ENCODE measurements at regions not wholly inside any gene's neighbourhood (a gene's known extent, or its start where the extent isn't known, plus 50 kb on each side); places are given as distances from the start of the nearest gene placed in this dataset.

- DNase-seq: no peak
Observed at GRCh38 chr2:43084699-43085091, 141.7 kb downstream of the ZFP36L2 start.

DNA sequence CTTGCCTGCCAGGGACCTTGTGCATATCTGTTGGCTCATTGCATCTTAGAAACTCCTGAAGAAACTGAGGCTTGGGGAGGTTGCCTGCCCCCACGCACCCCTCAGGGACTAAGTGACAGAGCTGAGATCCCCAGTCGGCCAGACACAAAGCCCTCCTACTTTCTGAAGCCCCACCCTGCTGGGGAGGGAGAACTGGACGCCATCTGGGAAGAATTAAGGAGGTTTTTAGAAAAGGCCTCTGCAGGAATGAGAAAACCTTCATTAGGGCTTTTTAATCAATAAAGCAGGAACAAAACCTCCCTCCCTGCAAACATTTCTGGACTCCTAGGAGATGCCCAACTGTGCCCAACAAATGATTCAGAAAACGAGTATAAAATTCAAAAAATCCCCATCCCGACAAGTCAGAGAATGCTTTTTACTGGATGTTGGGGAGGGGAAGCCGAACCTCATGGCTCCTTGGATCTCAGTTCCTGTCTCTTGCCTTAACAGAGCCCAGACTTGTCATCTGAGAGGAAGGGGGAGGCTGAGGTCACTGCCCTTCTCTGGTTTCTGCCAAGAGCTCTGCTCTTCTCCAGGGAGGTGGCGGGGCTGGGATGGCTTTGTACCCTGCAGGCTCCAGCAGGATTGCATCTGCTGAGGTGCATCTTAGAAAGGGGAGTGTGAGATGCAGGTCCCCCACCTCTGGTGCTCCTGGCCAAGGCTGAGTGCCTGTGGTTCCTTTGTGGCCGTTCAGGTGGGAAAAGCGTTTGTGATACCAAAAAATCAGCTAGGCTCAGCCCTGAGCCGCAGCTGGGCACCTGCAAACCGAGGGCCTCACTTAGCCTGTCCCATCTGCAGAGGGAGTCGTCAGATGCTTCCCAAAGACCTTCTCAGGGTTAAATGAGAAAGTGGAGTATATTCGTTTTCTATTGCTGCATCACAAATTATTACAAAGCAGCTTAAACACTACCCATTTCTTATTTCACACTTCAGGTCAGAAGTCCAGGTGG is 142.4 kb downstream of the ZFP36L2 start:
- no peak for DNase-seq

- DNase-seq: no peak
Observed at GRCh38 chr2:43082903-43083677, 143.3 kb downstream of the ZFP36L2 start.

DNA sequence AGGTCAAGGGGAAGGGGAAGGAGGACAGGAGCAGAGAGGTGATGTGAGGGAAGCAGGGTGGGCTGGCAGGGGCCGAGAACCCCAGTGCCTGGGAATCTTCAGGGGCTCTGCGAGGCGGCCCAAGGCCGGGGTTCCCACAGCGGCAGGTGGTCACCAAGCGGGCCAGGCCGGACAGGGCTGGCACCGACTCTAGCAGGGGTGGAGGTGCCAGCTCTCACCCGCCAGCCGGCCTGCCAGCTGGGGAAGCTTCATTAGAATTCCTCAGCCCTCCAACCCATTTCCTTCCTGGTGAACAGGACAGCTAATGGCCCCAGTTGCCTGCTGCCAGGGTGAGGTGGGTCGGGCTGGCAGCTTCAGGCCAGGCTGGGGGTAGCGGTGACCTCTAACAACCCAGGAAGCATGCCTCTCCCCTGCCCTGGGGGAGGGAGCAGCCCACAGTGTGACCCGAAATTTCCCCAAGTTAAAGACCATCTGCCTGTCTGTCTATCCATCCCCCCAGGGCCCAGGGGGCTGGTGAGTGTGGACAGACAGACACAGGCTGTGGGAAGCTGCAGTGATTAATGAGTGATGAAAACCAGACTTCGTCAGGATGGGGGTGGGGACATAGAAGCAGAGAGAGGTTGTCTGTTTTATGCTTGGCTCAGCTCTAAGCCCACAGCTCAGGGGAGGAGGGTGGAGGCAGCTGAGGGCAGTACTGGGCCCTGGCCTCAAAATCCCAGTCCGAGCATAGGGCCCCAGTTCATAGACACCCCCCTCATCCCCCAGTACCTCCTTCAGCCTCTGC is 144.1 kb downstream of the ZFP36L2 start:
- DNase-seq: no peak

- no peak for DNase-seq
Observed at GRCh38 chr2:43081131-43081765, 145.2 kb downstream of the ZFP36L2 start.

DNA sequence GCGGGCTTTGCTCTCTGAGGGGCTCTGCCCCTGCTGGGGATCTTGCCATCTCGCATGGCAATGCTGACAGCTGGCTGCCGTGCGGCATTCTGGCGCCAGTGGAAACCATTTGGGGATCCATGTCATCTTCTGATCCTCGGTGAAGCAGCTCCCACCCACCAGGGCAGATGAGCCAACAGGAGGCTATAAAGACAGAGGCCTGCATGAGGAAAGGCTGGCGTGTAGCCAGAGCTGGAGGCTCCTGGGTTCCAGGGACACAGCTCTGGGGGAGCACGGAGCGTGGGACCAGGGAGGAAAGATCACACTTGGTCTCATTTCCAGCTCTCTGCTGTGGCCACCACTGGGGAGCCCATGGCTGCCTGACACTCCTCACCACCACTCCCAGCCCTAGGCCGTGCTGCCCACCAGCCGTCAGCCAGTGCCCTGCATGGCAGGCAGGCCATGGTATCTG is 145.8 kb downstream of the ZFP36L2 start:
- DNase-seq: no peak

DNA sequence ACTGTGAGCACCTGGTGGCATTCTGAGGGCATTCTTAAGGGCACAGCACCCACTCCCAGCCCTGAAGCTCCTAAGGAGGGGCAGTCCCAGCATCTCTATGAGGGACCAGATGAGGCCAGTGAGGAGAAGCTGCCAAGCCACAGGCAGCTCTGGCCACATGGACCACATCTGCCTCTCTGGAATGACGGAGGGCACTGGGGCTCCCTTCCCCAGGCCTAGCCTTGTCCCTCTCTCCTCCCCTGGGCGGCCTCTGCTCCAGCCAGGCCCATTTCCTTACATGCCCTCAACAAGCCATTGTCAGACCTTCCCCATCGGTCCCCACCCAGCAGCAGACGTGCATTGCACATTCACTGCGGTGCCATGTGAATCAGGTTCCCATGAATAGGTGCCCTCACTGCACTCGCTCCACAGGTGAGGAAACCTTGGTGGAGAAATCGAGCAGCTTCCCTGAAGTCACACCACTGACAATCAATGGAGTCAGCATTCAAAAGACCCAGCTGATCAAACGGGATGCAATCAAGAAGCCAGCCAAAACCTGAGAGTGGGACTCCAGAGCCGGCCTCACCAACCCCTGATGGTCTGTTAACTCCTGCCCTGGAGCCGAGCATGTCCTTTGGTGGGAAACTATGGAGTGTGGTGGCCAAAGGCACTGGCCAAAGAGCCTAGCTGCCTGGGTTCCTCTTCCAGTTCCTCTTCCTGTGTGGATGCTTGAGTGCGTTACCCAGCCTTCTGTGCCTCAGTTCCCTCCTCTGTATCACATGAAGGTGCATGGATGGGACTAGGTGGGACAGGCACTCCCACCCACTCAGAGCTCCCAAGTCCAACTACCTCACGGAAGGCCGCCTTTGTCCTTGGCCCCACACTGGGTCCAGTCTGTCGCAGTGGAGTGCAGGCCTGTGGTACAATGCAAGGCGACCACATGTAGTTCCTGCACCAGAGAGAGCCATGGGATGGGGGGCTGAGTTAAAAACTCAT is 147.3 kb downstream of the ZFP36L2 start:
- no peak for DNase-seq

DNA sequence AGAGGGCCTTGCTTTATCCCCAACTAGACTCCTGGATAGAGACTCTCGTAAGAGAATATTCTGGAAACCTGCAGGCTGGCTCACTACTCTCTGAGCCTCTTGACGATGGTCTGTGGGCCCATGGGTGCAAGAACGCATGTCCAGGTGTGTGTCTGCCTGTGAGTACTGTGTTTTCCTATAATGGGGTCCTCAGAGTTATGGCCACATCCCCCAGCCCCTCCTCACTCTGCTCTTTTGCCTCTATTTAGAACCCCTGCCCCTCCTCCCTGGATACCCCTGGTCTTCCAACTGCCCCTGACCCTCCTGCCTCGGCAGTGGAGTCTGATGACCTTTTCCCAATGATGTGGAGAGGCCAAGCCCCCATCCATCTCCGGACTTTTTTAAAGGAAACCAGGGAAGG is 148.1 kb downstream of the ZFP36L2 start:
- DNase-seq: no peak

DNA sequence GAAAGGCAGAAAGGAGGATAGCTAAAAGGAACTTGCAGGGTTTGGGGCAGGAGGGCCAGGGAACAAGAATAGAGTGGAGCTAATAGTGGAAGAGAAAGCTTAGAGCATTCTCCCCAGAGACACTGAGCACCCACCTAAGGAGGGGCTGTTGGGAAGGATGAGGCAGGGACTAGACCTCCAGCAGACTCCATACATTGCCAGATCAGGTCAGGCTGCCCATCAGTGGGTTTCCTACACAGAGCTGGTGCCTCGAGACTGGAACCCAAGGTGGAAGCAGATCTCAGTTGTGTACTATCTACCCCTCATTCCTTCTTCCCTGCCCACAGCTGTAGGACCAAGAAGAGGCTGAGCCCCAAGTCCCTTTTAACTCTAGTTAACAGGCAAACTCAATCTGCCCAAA is 148.5 kb downstream of the ZFP36L2 start:
- no peak for DNase-seq

- no peak for DNase-seq
Observed at GRCh38 chr2:43076676-43077075, 149.7 kb downstream of the ZFP36L2 start.

GRCh38 chr2:43075811-43076585 is 150.4 kb downstream of the ZFP36L2 start:
- no peak for DNase-seq

DNA sequence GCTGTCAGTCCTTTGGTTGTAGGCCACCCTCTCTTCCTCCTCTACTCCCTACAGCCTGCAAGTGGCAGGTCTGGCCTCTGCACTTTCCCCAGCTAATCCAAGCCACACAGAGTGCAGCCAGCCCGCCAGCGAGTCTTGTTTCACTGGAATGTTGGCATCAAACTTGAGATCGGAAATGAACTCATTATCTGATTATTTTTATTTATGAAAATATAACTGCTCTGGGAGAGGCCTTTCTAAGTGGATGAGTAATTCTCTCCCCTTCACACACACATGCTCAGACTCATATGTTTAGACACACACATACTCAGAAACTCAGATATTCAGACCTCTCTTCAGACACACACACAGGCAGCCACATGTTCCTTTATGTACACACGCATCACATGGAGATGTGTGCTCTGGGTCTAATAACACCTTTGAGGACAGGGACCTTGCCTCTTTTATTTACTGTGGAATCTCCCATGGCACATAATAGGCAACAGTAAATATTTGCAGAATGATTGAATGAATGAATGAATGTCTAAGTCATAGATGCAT is 151.3 kb downstream of the ZFP36L2 start:
- peak; percentile 69 to 89 for DNase-seq

DNA sequence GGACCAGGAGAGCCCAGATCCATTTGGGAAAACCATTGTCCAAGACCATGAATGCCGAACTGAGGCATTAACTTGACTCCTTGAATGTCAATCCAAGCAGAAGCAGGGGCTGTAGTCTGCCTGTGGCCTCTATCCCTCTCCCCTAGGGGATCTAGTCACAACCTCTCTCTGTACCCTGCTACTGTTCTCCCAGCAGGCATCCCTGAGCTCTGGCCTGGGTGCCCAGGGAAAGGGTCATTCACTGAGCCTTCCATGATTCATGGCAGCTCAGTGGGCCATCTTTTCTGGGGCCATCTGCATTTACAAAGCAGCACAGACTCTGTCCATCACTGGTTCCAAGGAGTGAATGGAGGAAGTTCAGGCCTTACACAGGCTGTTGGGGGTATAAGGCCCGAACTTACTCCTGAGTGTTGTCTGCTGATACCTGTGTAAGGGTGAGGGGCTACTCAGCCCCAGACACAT is 151.8 kb downstream of the ZFP36L2 start:
- no peak for DNase-seq

- no peak for DNase-seq
Observed at GRCh38 chr2:43074052-43074451, 152.4 kb downstream of the ZFP36L2 start.

DNA sequence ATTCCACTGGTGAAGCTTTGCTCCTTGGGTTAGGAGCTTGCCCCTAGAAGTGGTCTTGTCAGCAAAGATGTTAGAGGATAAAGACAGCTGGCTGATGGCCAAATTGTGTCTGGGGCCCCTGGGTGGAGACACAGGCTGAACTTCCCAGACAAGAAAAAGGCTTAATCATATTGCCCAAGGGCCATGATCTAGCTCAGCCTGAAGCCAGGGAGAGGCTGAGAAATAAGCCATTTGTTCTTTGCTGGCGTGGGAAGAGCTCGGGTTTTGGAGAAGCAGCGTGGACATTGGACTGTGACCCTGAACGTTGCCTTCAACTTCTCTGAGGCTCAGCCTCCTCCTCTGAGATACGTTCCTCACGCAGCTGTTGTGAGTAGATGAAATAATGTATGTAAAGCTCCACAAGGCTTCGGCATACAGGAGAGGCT is 153.0 kb downstream of the ZFP36L2 start:
- no peak for DNase-seq

DNA sequence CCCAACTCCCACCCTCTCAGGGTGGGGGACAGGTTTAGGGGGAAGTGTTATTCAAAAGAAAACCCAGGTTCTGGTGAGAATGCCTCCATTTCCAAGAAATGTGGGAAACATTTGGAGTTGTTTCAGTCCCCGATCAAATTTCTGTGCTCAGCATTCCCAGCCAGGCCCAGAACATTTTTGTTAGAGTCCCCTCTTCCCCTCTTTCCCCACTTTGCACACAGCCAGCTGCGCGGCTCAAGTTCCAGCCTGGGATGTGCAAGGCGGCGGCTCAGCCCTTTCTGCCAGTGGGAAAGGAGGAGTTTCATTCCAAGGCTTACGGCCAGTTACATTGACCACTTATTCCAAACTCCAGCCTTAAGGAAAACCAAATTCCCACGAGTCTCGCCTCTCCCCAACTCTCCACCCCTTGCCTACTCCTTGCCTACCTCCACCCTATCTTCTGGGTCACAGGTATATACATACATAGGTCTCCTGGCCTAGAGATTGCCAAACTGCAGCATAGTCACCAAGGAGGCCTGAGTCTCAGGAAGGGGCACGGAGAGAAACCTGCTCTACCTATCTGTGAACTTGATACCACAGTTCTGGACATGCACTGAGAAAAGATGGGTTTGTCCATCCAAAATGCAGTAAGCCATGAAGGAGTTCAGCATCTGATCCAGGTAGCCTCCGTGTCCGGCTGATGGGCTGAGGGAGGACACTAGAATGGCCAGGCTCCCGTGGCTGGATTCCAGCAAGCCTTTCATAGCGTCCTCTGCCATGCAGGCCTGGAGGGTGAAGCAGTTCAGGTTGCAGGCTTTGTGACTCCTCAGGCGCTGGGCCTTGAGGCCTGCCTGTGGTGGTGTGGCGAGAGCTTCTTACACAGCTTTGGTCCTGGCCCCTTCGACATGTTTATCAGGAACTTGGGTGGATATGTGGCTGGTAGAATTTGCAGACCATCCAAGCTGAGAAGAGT is 154.5 kb downstream of the ZFP36L2 start:
- no peak for DNase-seq

GRCh38 chr2:43070676-43071502 is 155.5 kb downstream of the ZFP36L2 start:
- DNase-seq: no peak

DNA sequence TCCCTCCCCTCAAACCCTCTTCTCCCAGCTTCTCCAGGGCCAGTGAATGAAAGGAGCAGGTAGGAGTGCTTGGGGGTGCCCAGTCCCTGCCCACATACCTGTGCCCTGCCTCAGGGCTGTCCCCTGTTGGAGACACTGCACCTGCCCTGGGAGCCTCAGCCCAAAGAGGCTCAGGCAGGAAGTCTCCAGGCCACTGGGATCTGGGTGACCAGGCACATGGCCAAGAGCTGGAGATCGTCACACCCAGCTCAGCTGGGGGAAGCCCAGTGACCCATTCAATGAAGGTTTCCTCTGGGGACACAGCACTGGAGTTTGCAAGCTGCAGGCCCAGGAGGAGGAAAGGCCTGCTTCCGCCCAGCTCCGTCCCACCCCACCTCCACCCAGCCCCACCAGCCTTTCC is 156.4 kb downstream of the ZFP36L2 start:
- DNase-seq: no peak
